PC-9 (cell line): ENCODE measurements at regions not wholly inside any gene's neighbourhood (a gene's known extent, or its start where the extent isn't known, plus 50 kb on each side); places are given as distances from the start of the nearest gene placed in this dataset.

Experiments
- EZH2 ChIP-seq: fragments of 200-600 bp; sonication (generic); IDR thresholded peaks from 2 replicates; pipeline ENCODE4 v1.8.0; 2017; ENCODE audit warnings: antibody characterized with exemption, low read depth
- TF ChIP-seq, protein P1 (sequence below): fragments of 200-600 bp; sonication (generic); conservative IDR thresholded peaks from 2 replicates; pipeline ENCODE4 v1.6.1; 2017; ENCODE audit warnings: mixed run types, antibody characterized with exemption, mild to moderate bottlenecking, moderate library complexity

DNA sequence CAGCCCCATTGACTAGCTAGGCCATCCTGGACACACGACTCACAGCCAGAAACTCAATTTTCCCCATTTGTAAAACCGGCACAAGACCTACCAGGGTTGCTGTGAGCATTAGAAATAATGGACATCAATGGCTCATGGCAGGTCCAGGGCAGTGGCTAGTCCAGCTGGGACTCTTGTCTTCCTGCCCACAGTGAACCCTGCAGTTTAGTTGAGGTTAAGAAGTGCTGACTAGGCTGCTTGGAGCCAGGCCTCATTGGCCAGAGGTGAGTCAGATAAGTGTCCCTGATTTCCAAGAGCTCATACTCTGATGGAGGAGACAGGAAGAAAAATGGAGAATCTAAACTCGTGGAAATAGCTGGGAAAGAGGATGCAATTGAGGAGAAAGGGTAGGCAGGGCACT lies 123.4 kb upstream of the ZNF92 start:
- TF ChIP-seq, protein P1, sequence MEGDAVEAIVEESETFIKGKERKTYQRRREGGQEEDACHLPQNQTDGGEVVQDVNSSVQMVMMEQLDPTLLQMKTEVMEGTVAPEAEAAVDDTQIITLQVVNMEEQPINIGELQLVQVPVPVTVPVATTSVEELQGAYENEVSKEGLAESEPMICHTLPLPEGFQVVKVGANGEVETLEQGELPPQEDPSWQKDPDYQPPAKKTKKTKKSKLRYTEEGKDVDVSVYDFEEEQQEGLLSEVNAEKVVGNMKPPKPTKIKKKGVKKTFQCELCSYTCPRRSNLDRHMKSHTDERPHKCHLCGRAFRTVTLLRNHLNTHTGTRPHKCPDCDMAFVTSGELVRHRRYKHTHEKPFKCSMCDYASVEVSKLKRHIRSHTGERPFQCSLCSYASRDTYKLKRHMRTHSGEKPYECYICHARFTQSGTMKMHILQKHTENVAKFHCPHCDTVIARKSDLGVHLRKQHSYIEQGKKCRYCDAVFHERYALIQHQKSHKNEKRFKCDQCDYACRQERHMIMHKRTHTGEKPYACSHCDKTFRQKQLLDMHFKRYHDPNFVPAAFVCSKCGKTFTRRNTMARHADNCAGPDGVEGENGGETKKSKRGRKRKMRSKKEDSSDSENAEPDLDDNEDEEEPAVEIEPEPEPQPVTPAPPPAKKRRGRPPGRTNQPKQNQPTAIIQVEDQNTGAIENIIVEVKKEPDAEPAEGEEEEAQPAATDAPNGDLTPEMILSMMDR = no peak
- TF ChIP-seq EZH2 = no peak
